Activated CD4-positive, alpha-beta T cell treated with anti-CD3 and anti-CD28 coated beads, Interleukin-2, amount 50 U/mL, for 48 hours (primary cell): ENCODE measurements at regions not wholly inside any gene's neighbourhood (a gene's known extent, or its start where the extent isn't known, plus 50 kb on each side); places are given as distances from the start of the nearest gene placed in this dataset.
"Not testable (repeated sequence)": the region's sequence is repeated elsewhere in the genome, so short reads cannot be mapped to it uniquely, and the experiment has no call there.

Experiments used
- DNase-seq, 2 experiments: peaks; one replicate each; pipeline ENCODE4 v3.0.0-alpha.2; 2020

- DNase-seq: no peak
Measured at GRCh38 chr4:29710519-29710918, 1009.6 kb upstream of the PCDH7 start.

GRCh38 chr4:29711226-29711625 is 1008.9 kb upstream of the PCDH7 start:
- DNase-seq: no peak

GRCh38 chr4:29717287-29718057 is 1002.7 kb upstream of the PCDH7 start:
- DNase-seq: no peak

GRCh38 chr4:29718136-29718535 is 1002.0 kb upstream of the PCDH7 start:
- no peak for DNase-seq

GRCh38 chr4:29722253-29722652 is 997.9 kb upstream of the PCDH7 start:
- no peak for DNase-seq

- no peak for DNase-seq
Measured at GRCh38 chr4:29726938-29727337, 993.2 kb upstream of the PCDH7 start.

- no peak for DNase-seq
Measured at GRCh38 chr4:29734343-29735213, 985.6 kb upstream of the PCDH7 start.

GRCh38 chr4:29756966-29757365 is 963.2 kb upstream of the PCDH7 start:
- no peak for DNase-seq

- DNase-seq: no peak
Measured at GRCh38 chr4:29762151-29762550, 958.0 kb upstream of the PCDH7 start.

GRCh38 chr4:29770627-29771026 is 949.5 kb upstream of the PCDH7 start:
- no peak for DNase-seq

- not testable (repeated sequence) for DNase-seq
Measured at GRCh38 chr4:29788123-29788522, 932.0 kb upstream of the PCDH7 start.

- DNase-seq: no peak
Measured at GRCh38 chr4:29805245-29805644, 914.9 kb upstream of the PCDH7 start.

- DNase-seq: no peak
Measured at GRCh38 chr4:29805916-29806480, 914.2 kb upstream of the PCDH7 start.

GRCh38 chr4:29817961-29818360 is 902.2 kb upstream of the PCDH7 start:
- DNase-seq: no peak

GRCh38 chr4:29829067-29829466 is 891.1 kb upstream of the PCDH7 start:
- DNase-seq: no peak

GRCh38 chr4:29852537-29852936 is 867.6 kb upstream of the PCDH7 start:
- DNase-seq: no peak

- DNase-seq: no peak
Measured at GRCh38 chr4:29853833-29854232, 866.3 kb upstream of the PCDH7 start.

- DNase-seq: no peak
Measured at GRCh38 chr4:29861307-29861706, 858.9 kb upstream of the PCDH7 start.

- no peak for DNase-seq
Measured at GRCh38 chr4:29867412-29867811, 852.8 kb upstream of the PCDH7 start.

- no peak for DNase-seq
Measured at GRCh38 chr4:29900336-29900735, 819.8 kb upstream of the PCDH7 start.

GRCh38 chr4:29908276-29908675 is 811.9 kb upstream of the PCDH7 start:
- no peak for DNase-seq

- no peak for DNase-seq
Measured at GRCh38 chr4:29927895-29928294, 792.3 kb upstream of the PCDH7 start.

- DNase-seq: no peak
Measured at GRCh38 chr4:29948451-29948850, 771.7 kb upstream of the PCDH7 start.

- DNase-seq: no peak
Measured at GRCh38 chr4:29948858-29949257, 771.3 kb upstream of the PCDH7 start.
